Tibial nerve (tissue), 4 donors: ENCODE measurements at regions not wholly inside any gene's neighbourhood (a gene's known extent, or its start where the extent isn't known, plus 50 kb on each side); places are given as distances from the start of the nearest gene placed in this dataset.
"Not testable (repeated sequence)": the region's sequence is repeated elsewhere in the genome, so short reads cannot be mapped to it uniquely, and the experiment has no call there.

Experiments used
- DNase-seq, 2 donors: peaks; one replicate each; pipeline ENCODE4 v3.0.0-alpha.2; 2019; ENCODE audit warnings: low spot score in 2 of 2
- H3K27ac ChIP-seq, 4 donors: fragments of 200-600 bp; sonication (generic) in 3 of 4; one replicate each; pipeline ENCODE4 v1.5.1; 2017 to 2019; ENCODE audit warnings: mild to moderate bottlenecking in 1 of 4
- H3K27me3 ChIP-seq, 2 donors: fragments of 200-600 bp; sonication (generic) in 1 of 2; one replicate each; pipeline versions ENCODE4 v1.5.1 to v1.6.0; 2017 to 2019
- H3K36me3 ChIP-seq, 3 donors: fragments of 200-600 bp; sonication (generic); one replicate each; pipeline ENCODE4 v1.5.1; 2018 to 2019
- H3K4me1 ChIP-seq, 4 donors: fragments of 200-600 bp; sonication (generic) in 3 of 4; one replicate each; pipeline ENCODE4 v1.5.1; 2017 to 2019
- H3K4me3 ChIP-seq, 4 donors: fragments of 200-600 bp; sonication (generic) in 3 of 4; one replicate each; pipeline ENCODE4 v1.5.1; 2017 to 2019; ENCODE audit warnings: mild to moderate bottlenecking in 1 of 4, moderate library complexity in 1 of 4
- H3K9me3 ChIP-seq, 4 donors: fragments of 200-600 bp; sonication (generic) in 3 of 4; one replicate each; pipeline ENCODE4 v1.5.1; 2017 to 2019
- CTCF ChIP-seq, 5 experiments: fragments of 200-600 bp in 3 of 5; fragments of 450-650 bp in 2 of 5; sonication (generic) in 3 of 5; IDR thresholded peaks; one replicate each; pipeline ENCODE4 v1.5.1; 2016 to 2019; ENCODE audit warnings: antibody characterized with exemption in 5 of 5, mild to moderate bottlenecking in 3 of 5, moderate library complexity in 2 of 5
- EP300 ChIP-seq, 2 donors: sonication (generic); formaldehyde crosslinking; IDR thresholded peaks; one replicate each; pipeline ENCODE4 v1.6.1; 2017; ENCODE audit warnings: antibody characterized with exemption in 2 of 2, mild to moderate bottlenecking in 1 of 2
- POLR2A ChIP-seq, 2 donors: fragments of 450-650 bp; IDR thresholded peaks; one replicate each; pipeline ENCODE4 v1.6.1; 2017; ENCODE audit warnings: antibody characterized with exemption in 2 of 2, mild to moderate bottlenecking in 2 of 2, moderate library complexity in 2 of 2
- WGBS, 2 donors: methylation state at CpG; one replicate each; pipeline ENCODE4 v1.1.5; 2018; 5-methylcytosine and 5-hydroxymethylcytosine counted together

GRCh38 chr3:176120507-176120906 lies 1076.8 kb downstream of the TBL1XR1 start:
- no peaks in the 10 kb centered on the region for H3K27me3 ChIP-seq
- peaks cover 0 to under 1% (median 0%) of the 10 kb centered on the region in 4 donors for H3K9me3 ChIP-seq
- no peak overlapping the region for H3K27ac ChIP-seq
- no peak overlapping the region for H3K4me3 ChIP-seq
- no peaks in the 10 kb centered on the region for H3K4me1 ChIP-seq
- 73 to 75% methylated on average over 2 of the region's 2 CpGs for WGBS, 2 donors
- H3K36me3 ChIP-seq, result no peaks in the 10 kb centered on the region
- TF ChIP-seq POLR2A (IDR thresholded peaks at IDR 0.05) (no peak), EP300 (IDR thresholded peaks at IDR 0.05) (no peak), CTCF (IDR thresholded peaks at IDR 0.05) (no peak)
- DNase-seq, result no peak

GRCh38 chr3:176119826-176120225 lies 1077.5 kb downstream of the TBL1XR1 start:
- Histone ChIP-seq H3K4me1 (no peaks in the 10 kb centered on the region), H3K9me3 (no peaks in the 10 kb centered on the region), H3K36me3 (no peaks in the 10 kb centered on the region), H3K27ac (no peak overlapping the region), H3K27me3 (no peaks in the 10 kb centered on the region), H3K4me3 (no peak overlapping the region)
- DNase-seq, result no peak
- 77 to 84% methylated on average over 6 of the region's 6 CpGs for WGBS, 2 donors
- TF ChIP-seq EP300 (IDR thresholded peaks at IDR 0.05), result no peak
- TF ChIP-seq CTCF (IDR thresholded peaks at IDR 0.05), result no peak
- no peak for TF ChIP-seq POLR2A (IDR thresholded peaks at IDR 0.05)

DNA sequence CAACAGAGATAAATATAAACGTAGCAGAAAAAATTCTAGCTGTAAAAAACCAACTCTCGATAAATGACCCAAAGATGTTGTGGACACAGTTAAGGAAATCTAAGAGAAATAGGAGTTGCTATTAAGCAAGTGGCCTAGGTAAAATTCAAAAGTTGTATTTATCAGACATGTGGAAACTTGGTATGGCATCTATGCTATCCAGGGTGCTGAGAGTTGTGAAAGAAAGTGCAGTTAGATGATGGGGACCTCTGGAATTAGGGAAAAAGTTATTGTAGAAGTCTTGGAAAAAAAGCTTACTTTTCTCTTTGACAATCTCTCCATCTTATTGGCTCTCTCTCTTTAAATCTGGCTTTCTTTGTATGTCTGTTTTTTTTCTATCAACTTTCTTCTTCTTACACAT lies 1090.9 kb downstream of the TBL1XR1 start:
- Histone ChIP-seq H3K9me3 (no peaks in the 10 kb centered on the region), H3K27me3 (no peaks in the 10 kb centered on the region), H3K4me3 (no peak overlapping the region), H3K4me1 (no peaks in the 10 kb centered on the region), H3K36me3 (no peaks in the 10 kb centered on the region), H3K27ac (no peak overlapping the region)
- WGBS, 2 donors, result 78 to 81% methylated on average over 2 of the region's 2 CpGs
- no peak for DNase-seq
- no peak for TF ChIP-seq POLR2A (IDR thresholded peaks at IDR 0.05)
- TF ChIP-seq EP300 (IDR thresholded peaks at IDR 0.05), result no peak
- TF ChIP-seq CTCF (IDR thresholded peaks at IDR 0.05), result no peak

- Histone ChIP-seq H3K27ac (no peak overlapping the region), H3K4me1 (peaks cover 0 to under 1% (median 0%) of the 10 kb centered on the region in 4 donors), H3K9me3 (no peaks in the 10 kb centered on the region), H3K36me3 (no peaks in the 10 kb centered on the region), H3K27me3 (no peaks in the 10 kb centered on the region), H3K4me3 (no peak overlapping the region)
- TF ChIP-seq POLR2A (IDR thresholded peaks at IDR 0.05), result no peak
- TF ChIP-seq CTCF (IDR thresholded peaks at IDR 0.05), result no peak
- TF ChIP-seq EP300 (IDR thresholded peaks at IDR 0.05), result no peak
- DNase-seq, result no peak
Observed at GRCh38 chr3:176097027-176097426, 1100.3 kb downstream of the TBL1XR1 start.

- H3K36me3 ChIP-seq, result not testable (repeated sequence)
Observed at GRCh38 chr3:176093892-176094291, 1103.4 kb downstream of the TBL1XR1 start.

DNA sequence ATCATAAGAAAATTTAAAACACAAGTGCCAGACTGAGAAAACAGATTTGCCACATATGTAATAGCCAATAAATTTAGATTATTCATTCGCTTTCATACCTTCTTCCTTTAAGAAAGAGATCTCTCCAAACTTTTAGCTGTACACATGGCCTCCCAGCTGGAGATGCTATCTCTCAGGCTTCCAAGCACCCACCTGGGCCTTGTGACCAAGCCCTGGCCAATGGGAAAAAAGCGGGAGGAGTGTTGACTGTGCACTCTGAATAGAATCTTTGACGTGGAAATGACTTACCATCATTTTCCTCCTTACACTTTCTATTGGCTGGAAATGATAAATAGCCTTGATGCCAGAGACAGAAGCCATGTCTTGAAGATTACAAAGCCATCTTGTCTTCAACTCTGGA lies 1106.6 kb downstream of the TBL1XR1 start:
- Histone ChIP-seq H3K9me3 (peaks cover 0 to 6% (median 0%) of the 10 kb centered on the region in 4 donors), H3K4me3 (no peak overlapping the region), H3K27me3 (no peaks in the 10 kb centered on the region), H3K27ac (no peak overlapping the region), H3K4me1 (peaks cover 0 to 6% (median 0%) of the 10 kb centered on the region in 4 donors), H3K36me3 (no peaks in the 10 kb centered on the region)
- 66 to 84% methylated on average over 3 of the region's 3 CpGs for WGBS, 2 donors
- TF ChIP-seq CTCF (IDR thresholded peaks at IDR 0.05), result no peak
- TF ChIP-seq POLR2A (IDR thresholded peaks at IDR 0.05), result no peak
- TF ChIP-seq EP300 (IDR thresholded peaks at IDR 0.05), result no peak
- no peak for DNase-seq

More at GRCh38 chr3:176093892-176094291, 1103.4 kb downstream of the TBL1XR1 start:
- H3K4me3 ChIP-seq, H3K4me1 ChIP-seq, DNase-seq, H3K27me3 ChIP-seq, H3K27ac ChIP-seq, H3K9me3 ChIP-seq: not testable (repeated sequence)
- whole genome bisulfite sequencing, 2 donors, result 77 to 78% methylated on average over 1 of the region's 1 CpG
